ENCODE measurements at regions not wholly inside any gene's neighbourhood (a gene's known extent, or its start where the extent isn't known, plus 50 kb on each side); places are given as distances from the start of the nearest gene placed in this dataset.

DNA sequence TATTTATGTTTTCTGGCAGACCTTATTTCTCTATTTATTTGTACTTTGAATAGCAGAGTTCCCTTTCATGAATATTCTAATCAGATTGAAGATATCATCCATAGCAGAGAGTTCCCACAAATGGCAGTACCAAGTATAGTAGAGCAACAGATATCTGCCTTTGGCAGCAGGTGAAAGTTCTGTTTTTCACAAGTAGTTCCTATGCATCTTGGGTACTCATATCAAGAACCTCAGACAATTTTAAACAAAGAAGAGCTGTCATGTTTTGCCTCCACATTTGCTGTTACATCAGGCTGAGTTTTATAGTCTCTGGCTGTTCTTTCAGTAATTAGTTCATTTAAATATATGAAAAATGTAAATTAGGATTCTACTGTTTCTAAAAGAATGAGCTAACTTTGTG, 252.0 kb downstream of the KCNC2 start:
- H3K9me2 ChIP-seq (replicated peaks; ENCODE audit: insufficient read depth, low read length), result no peaks in the 10 kb centered on the region; the same call in 1 of the 2 replicates
- H3K9ac ChIP-seq (ENCODE audit: low read length), result no peak overlapping the region

DNA sequence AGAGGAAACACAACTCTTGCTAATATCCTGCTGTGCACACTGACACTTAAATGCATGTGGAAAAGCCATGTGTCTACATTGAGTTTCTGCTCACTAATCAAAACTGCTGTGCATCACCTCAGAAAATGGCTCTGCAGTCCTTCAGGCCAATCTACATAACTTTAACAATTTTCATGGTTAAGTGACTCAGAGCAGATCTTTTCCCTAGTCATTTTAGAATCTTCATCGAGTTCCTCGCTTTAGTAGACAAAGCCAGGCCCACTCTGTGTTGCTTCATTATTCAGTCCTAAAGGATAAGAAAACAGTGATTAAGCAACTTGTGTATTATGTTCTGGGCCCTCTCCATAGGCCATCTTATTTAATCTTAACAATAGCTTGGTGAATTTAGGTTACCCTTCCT, 250.0 kb downstream of the KCNC2 start:
- no peak overlapping the region for H3K4me3 ChIP-seq (ENCODE audit: insufficient read depth, low read length, poor library complexity, severe bottlenecking)
- no peaks in the 10 kb centered on the region for H3K36me3 ChIP-seq (ENCODE audit: low read length)
- TF ChIP-seq, protein P1, sequence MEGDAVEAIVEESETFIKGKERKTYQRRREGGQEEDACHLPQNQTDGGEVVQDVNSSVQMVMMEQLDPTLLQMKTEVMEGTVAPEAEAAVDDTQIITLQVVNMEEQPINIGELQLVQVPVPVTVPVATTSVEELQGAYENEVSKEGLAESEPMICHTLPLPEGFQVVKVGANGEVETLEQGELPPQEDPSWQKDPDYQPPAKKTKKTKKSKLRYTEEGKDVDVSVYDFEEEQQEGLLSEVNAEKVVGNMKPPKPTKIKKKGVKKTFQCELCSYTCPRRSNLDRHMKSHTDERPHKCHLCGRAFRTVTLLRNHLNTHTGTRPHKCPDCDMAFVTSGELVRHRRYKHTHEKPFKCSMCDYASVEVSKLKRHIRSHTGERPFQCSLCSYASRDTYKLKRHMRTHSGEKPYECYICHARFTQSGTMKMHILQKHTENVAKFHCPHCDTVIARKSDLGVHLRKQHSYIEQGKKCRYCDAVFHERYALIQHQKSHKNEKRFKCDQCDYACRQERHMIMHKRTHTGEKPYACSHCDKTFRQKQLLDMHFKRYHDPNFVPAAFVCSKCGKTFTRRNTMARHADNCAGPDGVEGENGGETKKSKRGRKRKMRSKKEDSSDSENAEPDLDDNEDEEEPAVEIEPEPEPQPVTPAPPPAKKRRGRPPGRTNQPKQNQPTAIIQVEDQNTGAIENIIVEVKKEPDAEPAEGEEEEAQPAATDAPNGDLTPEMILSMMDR (IDR thresholded peaks at IDR 0.05; ENCODE audit: insufficient read depth, low read length, poor library complexity, severe bottlenecking), result no peak
- TF ChIP-seq EZH2phosphoT487 (conservative IDR thresholded peaks at IDR 0.05; ENCODE audit: low read length), result no peak
- no peak overlapping the region for H3K4me2 ChIP-seq (ENCODE audit: low read depth, low read length, poor library complexity, severe bottlenecking)
- no peaks in the 10 kb centered on the region for H3K79me2 ChIP-seq (ENCODE audit: insufficient read depth, low read length)
- no peak overlapping the region for H3K9ac ChIP-seq (ENCODE audit: low read length)
- no peaks in the 10 kb centered on the region for H3F3A ChIP-seq (ENCODE audit: insufficient read depth)
- no peak overlapping the region for H3K27ac ChIP-seq (ENCODE audit: low read depth, low read length)
- H3K9me2 ChIP-seq (replicated peaks; ENCODE audit: insufficient read depth, low read length), result no peaks in the 10 kb centered on the region; the same call in 1 of the 2 replicates
- H3K9me3 ChIP-seq (ENCODE audit: insufficient read depth, low read length), result no peaks in the 10 kb centered on the region
- H2AFZ ChIP-seq (ENCODE audit: low read depth, low read length, severe bottlenecking), result no peak overlapping the region
- H3K27me3 ChIP-seq (ENCODE audit: low read length), result no peaks in the 10 kb centered on the region
- H4K20me1 ChIP-seq (ENCODE audit: low read depth, low read length), result no peaks in the 10 kb centered on the region; the same call in 1 of the 2 replicates

More for the DNA sequence above, 252.0 kb downstream of the KCNC2 start:
- Histone ChIP-seq H3K36me3 (ENCODE audit: low read length) (no peaks in the 10 kb centered on the region), H4K20me1 (ENCODE audit: low read depth, low read length) (no peaks in the 10 kb centered on the region), H3K27me3 (ENCODE audit: low read length) (no peaks in the 10 kb centered on the region), H3K4me3 (ENCODE audit: insufficient read depth, low read length, poor library complexity, severe bottlenecking) (no peak overlapping the region), H3K79me2 (ENCODE audit: insufficient read depth, low read length) (no peaks in the 10 kb centered on the region), H2AFZ (ENCODE audit: low read depth, low read length, severe bottlenecking) (no peak overlapping the region), H3K27ac (ENCODE audit: low read depth, low read length) (no peak overlapping the region), H3K9me3 (ENCODE audit: insufficient read depth, low read length) (no peaks in the 10 kb centered on the region), H3F3A (ENCODE audit: insufficient read depth) (no peaks in the 10 kb centered on the region), H3K4me2 (ENCODE audit: low read depth, low read length, poor library complexity, severe bottlenecking) (no peak overlapping the region)
- TF ChIP-seq, protein P1 (IDR thresholded peaks at IDR 0.05; ENCODE audit: insufficient read depth, low read length, poor library complexity, severe bottlenecking), result no peak
- TF ChIP-seq EZH2phosphoT487 (conservative IDR thresholded peaks at IDR 0.05; ENCODE audit: low read length), result no peak

DNA sequence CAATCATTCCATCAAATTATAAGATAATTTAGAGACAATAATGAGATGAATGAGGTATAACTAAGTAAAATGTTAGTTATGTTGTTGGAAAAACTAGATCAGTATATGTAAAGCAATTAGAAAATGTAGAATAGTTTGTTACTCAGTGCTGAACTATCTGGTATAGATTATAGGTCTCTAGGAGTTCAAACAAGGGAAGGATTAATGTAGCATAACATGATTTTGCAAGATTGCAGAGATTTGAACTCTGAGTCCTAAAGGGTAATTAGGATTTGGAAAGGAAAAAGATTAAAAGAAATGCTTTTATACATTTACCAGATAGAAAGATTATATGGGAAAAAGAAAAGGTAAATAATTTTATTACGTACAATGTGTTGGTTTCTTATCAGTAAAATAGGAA, 246.3 kb downstream of the KCNC2 start:
- no peak for TF ChIP-seq EZH2phosphoT487 (conservative IDR thresholded peaks at IDR 0.05; ENCODE audit: low read length)
- TF ChIP-seq, protein P1 (IDR thresholded peaks at IDR 0.05; ENCODE audit: insufficient read depth, low read length, poor library complexity, severe bottlenecking), result no peak
- H3K79me2 ChIP-seq (ENCODE audit: insufficient read depth, low read length), result no peaks in the 10 kb centered on the region

More for the DNA sequence above, 246.3 kb downstream of the KCNC2 start:
- H4K20me1 ChIP-seq (ENCODE audit: low read depth, low read length), result no peaks in the 10 kb centered on the region; the same call in 1 of the 2 replicates
- H3K4me2 ChIP-seq (ENCODE audit: low read depth, low read length, poor library complexity, severe bottlenecking), result no peak overlapping the region
- H3K4me3 ChIP-seq (ENCODE audit: insufficient read depth, low read length, poor library complexity, severe bottlenecking), result no peak overlapping the region
- no peak overlapping the region for H2AFZ ChIP-seq (ENCODE audit: low read depth, low read length, severe bottlenecking)
- no peaks in the 10 kb centered on the region for H3K36me3 ChIP-seq (ENCODE audit: low read length)
- H3K27ac ChIP-seq (ENCODE audit: low read depth, low read length), result no peak overlapping the region
- no peaks in the 10 kb centered on the region for H3F3A ChIP-seq (ENCODE audit: insufficient read depth)
- H3K9me3 ChIP-seq (ENCODE audit: insufficient read depth, low read length), result no peaks in the 10 kb centered on the region
- H3K9ac ChIP-seq (ENCODE audit: low read length), result no peak overlapping the region
- no peaks in the 10 kb centered on the region for H3K9me2 ChIP-seq (replicated peaks; ENCODE audit: insufficient read depth, low read length)
- H3K27me3 ChIP-seq (ENCODE audit: low read length), result no peaks in the 10 kb centered on the region
